ENCODE measurements at regions not wholly inside any gene's neighbourhood (a gene's known extent, or its start where the extent isn't known, plus 50 kb on each side); places are given as distances from the start of the nearest gene placed in this dataset.

DNA sequence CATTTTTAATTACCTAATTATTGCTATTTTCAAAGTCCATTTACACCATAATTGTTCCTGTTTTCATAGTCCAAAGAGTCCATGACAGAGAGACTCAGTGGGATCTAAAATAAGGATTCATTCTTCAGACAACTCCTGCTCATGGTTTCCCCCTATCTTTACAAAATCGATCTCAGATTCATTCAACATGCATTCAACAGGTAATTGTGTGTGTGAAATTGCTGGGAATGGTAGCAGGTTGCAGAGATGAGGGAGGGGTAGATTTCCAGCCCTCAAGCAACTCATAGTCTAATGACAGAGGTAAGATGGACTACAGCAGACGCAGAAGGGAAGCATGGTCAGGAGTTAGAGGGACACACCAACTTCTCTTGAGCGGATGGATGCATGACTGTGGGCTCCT lies 138.1 kb downstream of the TSHZ3 start:
- TF ChIP-seq, protein P1, sequence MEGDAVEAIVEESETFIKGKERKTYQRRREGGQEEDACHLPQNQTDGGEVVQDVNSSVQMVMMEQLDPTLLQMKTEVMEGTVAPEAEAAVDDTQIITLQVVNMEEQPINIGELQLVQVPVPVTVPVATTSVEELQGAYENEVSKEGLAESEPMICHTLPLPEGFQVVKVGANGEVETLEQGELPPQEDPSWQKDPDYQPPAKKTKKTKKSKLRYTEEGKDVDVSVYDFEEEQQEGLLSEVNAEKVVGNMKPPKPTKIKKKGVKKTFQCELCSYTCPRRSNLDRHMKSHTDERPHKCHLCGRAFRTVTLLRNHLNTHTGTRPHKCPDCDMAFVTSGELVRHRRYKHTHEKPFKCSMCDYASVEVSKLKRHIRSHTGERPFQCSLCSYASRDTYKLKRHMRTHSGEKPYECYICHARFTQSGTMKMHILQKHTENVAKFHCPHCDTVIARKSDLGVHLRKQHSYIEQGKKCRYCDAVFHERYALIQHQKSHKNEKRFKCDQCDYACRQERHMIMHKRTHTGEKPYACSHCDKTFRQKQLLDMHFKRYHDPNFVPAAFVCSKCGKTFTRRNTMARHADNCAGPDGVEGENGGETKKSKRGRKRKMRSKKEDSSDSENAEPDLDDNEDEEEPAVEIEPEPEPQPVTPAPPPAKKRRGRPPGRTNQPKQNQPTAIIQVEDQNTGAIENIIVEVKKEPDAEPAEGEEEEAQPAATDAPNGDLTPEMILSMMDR (IDR thresholded peaks at IDR 0.05): no peak
- TF ChIP-seq POLR2A (IDR thresholded peaks at IDR 0.05): no peak

GRCh38 chr19:31205887-31206518 lies 143.2 kb downstream of the TSHZ3 start:
- H3K36me3 ChIP-seq (replicated peaks in 1 of 2; ENCODE audit: insufficient read depth in 1 of 2, low read depth in 2 of 2): no peaks in the 10 kb centered on the region
- no peak overlapping the region for H3K4me3 ChIP-seq
- no peak for DNase-seq
- no peak overlapping the region for H3K27ac ChIP-seq
- H3K9me3 ChIP-seq: no peaks in the 10 kb centered on the region
- TF ChIP-seq POLR2A (IDR thresholded peaks at IDR 0.05): no peak
- TF ChIP-seq, protein P1 (IDR thresholded peaks at IDR 0.05): no peak
- no peak for ATAC-seq
- H3K27me3 ChIP-seq: no peaks in the 10 kb centered on the region
- intact Hi-C loops (cut with DNase I): no loop called here
- H3K4me1 ChIP-seq: no peaks in the 10 kb centered on the region
- WGBS, 2 donors: 71 to 77% methylated on average over 2 of the region's 2 CpGs

More for the DNA sequence above, 138.1 kb downstream of the TSHZ3 start:
- H3K27ac ChIP-seq: no peak overlapping the region
- intact Hi-C loops (cut with DNase I): no loop called here
- DNase-seq: no peak
- H3K9me3 ChIP-seq: no peaks in the 10 kb centered on the region
- H3K4me1 ChIP-seq: no peaks in the 10 kb centered on the region
- no peaks in the 10 kb centered on the region for H3K36me3 ChIP-seq (replicated peaks in 1 of 2; ENCODE audit: insufficient read depth in 1 of 2, low read depth in 2 of 2)
- 61 to 64% methylated on average over 3 of the region's 3 CpGs for WGBS, 2 donors
- H3K4me3 ChIP-seq: no peak overlapping the region
- H3K27me3 ChIP-seq: no peaks in the 10 kb centered on the region
- no peak for ATAC-seq

GRCh38 chr19:31204115-31204514 lies 145.1 kb downstream of the TSHZ3 start:
- intact Hi-C loops (cut with DNase I): no loop called here
- no peak overlapping the region for H3K4me3 ChIP-seq
- H3K27me3 ChIP-seq: no peaks in the 10 kb centered on the region
- TF ChIP-seq, protein P1 (IDR thresholded peaks at IDR 0.05): no peak
- TF ChIP-seq POLR2A (IDR thresholded peaks at IDR 0.05): no peak
- H3K9me3 ChIP-seq: no peaks in the 10 kb centered on the region
- DNase-seq (no peak), ATAC-seq (no peak)
- H3K27ac ChIP-seq: no peak overlapping the region
- no peaks in the 10 kb centered on the region for H3K4me1 ChIP-seq
- 37% methylated on average over 1 of the region's 1 CpG for WGBS, 2 donors
- H3K36me3 ChIP-seq (replicated peaks in 1 of 2; ENCODE audit: insufficient read depth in 1 of 2, low read depth in 2 of 2): no peaks in the 10 kb centered on the region

GRCh38 chr19:31185261-31185660 lies 164.0 kb downstream of the TSHZ3 start:
- ATAC-seq: no peak
- DNase-seq: no peak
- H3K36me3 ChIP-seq (replicated peaks in 1 of 2; ENCODE audit: insufficient read depth in 1 of 2, low read depth in 2 of 2): no peaks in the 10 kb centered on the region
- no peak overlapping the region for H3K27ac ChIP-seq
- intact Hi-C loops (cut with DNase I): no loop called here
- no peak overlapping the region for H3K4me3 ChIP-seq
- H3K4me1 ChIP-seq: no peaks in the 10 kb centered on the region
- no peaks in the 10 kb centered on the region for H3K27me3 ChIP-seq
- TF ChIP-seq, protein P1 (IDR thresholded peaks at IDR 0.05): no peak
- WGBS, 2 donors: 65 to 87% methylated on average over 2 of the region's 2 CpGs
- no peaks in the 10 kb centered on the region for H3K9me3 ChIP-seq

DNA sequence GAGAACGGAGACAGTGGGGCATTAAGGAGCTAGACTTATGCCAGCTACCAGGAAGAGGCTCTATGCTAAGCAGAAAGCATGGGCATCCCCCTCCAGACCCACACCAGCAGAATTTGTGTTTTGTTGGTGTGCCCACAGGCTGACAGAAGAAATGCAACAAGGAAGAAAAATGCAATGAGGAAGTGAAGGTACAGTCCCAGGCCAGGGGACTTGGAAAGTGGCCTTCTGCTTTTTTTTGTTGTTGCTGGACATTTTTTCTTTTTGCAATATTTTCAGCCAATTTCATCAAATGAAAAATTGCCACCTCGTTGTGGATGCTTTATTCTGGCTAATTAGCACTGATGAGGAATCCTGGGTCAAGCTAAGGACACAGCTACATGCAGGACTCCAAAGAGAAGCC lies 167.7 kb downstream of the TSHZ3 start:
- WGBS, 2 donors: 56 to 59% methylated on average over 2 of the region's 2 CpGs
- ATAC-seq: no peak
- TF ChIP-seq, protein P1 (IDR thresholded peaks at IDR 0.05): no peak
- TF ChIP-seq POLR2A (IDR thresholded peaks at IDR 0.05): no peak

More for the DNA sequence above, 167.7 kb downstream of the TSHZ3 start:
- Histone ChIP-seq H3K36me3 (replicated peaks in 1 of 2; ENCODE audit: insufficient read depth in 1 of 2, low read depth in 2 of 2) (no peaks in the 10 kb centered on the region), H3K27me3 (no peaks in the 10 kb centered on the region), H3K4me3 (no peak overlapping the region), H3K27ac (no peak overlapping the region), H3K4me1 (no peaks in the 10 kb centered on the region), H3K9me3 (no peaks in the 10 kb centered on the region)
- no peak for DNase-seq
- intact Hi-C loops (cut with DNase I): no loop called here

Data from body of pancreas (tissue), 4 donors.